Hematopoietic multipotent progenitor cell treated with erythropoietin and hydrocortisone succinate and interleukin-3 and kit ligand, for 8 days (in vitro differentiated cells): ENCODE measurements at regions not wholly inside any gene's neighbourhood (a gene's known extent, or its start where the extent isn't known, plus 50 kb on each side); places are given as distances from the start of the nearest gene placed in this dataset.
"Not testable (repeated sequence)": the region's sequence is repeated elsewhere in the genome, so short reads cannot be mapped to it uniquely, and the experiment has no call there.

Experiments
- DNase-seq: peaks from one replicate; pipeline ENCODE4 v3.0.0-alpha.2; 2015

GRCh38 chr21:25531538-25532250 is 75.6 kb downstream of the MRPL39 start:
- DNase-seq: not testable (repeated sequence)

GRCh38 chr21:25528515-25528914 is 78.8 kb downstream of the MRPL39 start:
- no peak for DNase-seq

GRCh38 chr21:25518491-25518911 is 88.8 kb downstream of the MRPL39 start:
- no peak for DNase-seq

- no peak for DNase-seq
Observed at GRCh38 chr21:25515484-25516405, 91.5 kb downstream of the MRPL39 start.

GRCh38 chr21:25513810-25514209 is 93.5 kb downstream of the MRPL39 start:
- DNase-seq: no peak

GRCh38 chr21:25512095-25513081 is 94.9 kb downstream of the MRPL39 start:
- DNase-seq: no peak

- no peak for DNase-seq
Observed at GRCh38 chr21:25509862-25510261, 97.4 kb downstream of the MRPL39 start.

GRCh38 chr21:25508364-25508763 is 98.9 kb downstream of the MRPL39 start:
- DNase-seq: no peak

- DNase-seq: no peak
Observed at GRCh38 chr21:25507522-25507921, 99.8 kb downstream of the MRPL39 start.

GRCh38 chr21:25506887-25507286 is 100.4 kb downstream of the MRPL39 start:
- no peak for DNase-seq

GRCh38 chr21:25506261-25506660 is 101.0 kb downstream of the MRPL39 start:
- DNase-seq: no peak

- DNase-seq: no peak
Observed at GRCh38 chr21:25503981-25504380, 103.3 kb downstream of the MRPL39 start.

- no peak for DNase-seq
Observed at GRCh38 chr21:25501996-25502665, 105.2 kb downstream of the MRPL39 start.

- DNase-seq: no peak
Observed at GRCh38 chr21:25501462-25501861, 105.8 kb downstream of the MRPL39 start.

- no peak for DNase-seq
Observed at GRCh38 chr21:25500598-25500997, 106.7 kb downstream of the MRPL39 start.

- DNase-seq: no peak
Observed at GRCh38 chr21:25496825-25497482, 110.3 kb downstream of the MRPL39 start.

- no peak for DNase-seq
Observed at GRCh38 chr21:25494804-25495203, 112.5 kb downstream of the MRPL39 start.

GRCh38 chr21:25493722-25494121 is 113.6 kb downstream of the MRPL39 start:
- no peak for DNase-seq

GRCh38 chr21:25491267-25491666 is 116.0 kb downstream of the MRPL39 start:
- DNase-seq: no peak

GRCh38 chr21:25490742-25491141 is 116.5 kb downstream of the MRPL39 start:
- DNase-seq: no peak

- no peak for DNase-seq
Observed at GRCh38 chr21:25489673-25490072, 117.6 kb downstream of the MRPL39 start.
